ENCODE measurements at regions not wholly inside any gene's neighbourhood (a gene's known extent, or its start where the extent isn't known, plus 50 kb on each side); places are given as distances from the start of the nearest gene placed in this dataset.

DNA sequence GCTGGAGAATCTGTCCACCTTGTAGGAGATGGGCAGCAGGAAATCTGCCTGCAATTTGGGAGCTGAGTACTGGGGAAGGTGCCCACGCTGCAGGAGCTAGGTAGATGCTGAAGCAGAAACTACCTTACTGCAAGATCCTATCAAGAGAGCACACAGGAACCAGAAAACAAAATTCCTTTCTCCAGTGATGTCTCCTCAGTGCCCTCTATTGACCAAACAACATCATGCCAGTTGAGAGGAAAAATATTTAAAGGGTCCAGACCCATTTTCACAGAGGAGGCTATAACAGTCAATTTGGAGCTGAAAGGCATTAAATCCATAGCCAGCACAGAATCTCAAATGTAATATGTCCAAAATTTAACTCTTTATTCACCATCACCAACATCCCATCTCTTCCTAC lies 406.8 kb downstream of the SLITRK2 start:
- Histone ChIP-seq H3K27ac (ENCODE audit: low read depth, low read length) (no peak overlapping the region), H3K4ac (replicated peaks; ENCODE audit: insufficient read length, low read depth, low read length) (no peak overlapping the region), H2BK12ac (ENCODE audit: low read depth, low read length) (no peak overlapping the region), H3K4me1 (replicated peaks in 1 of 4; ENCODE audit: control insufficient read depth in 3 of 4, insufficient read depth in 4 of 4, low read length in 3 of 4) (no peaks in the 10 kb centered on the region), H4K5ac (ENCODE audit: insufficient read length, low read depth, low read length) (no peak overlapping the region), H3K4me2 (ENCODE audit: insufficient read depth in 1 of 2, low read depth in 2 of 2, low read length in 2 of 2) (no peak overlapping the region), H3K36me3 (ENCODE audit: control insufficient read depth in 2 of 4, insufficient read depth in 4 of 4, low read length in 3 of 4) (no peaks in the 10 kb centered on the region), H2BK20ac (ENCODE audit: low read length) (no peak overlapping the region), H4K8ac (ENCODE audit: extremely low read depth, insufficient read depth, low read length) (no peak overlapping the region), H4K20me1 (replicated peaks in 1 of 2; ENCODE audit: control insufficient read depth in 1 of 2, insufficient read depth in 2 of 2, low read length in 2 of 2) (no peaks in the 10 kb centered on the region), H3K27me3 (replicated peaks in 1 of 4; ENCODE audit: control insufficient read depth in 3 of 4, extremely low read depth in 1 of 4, insufficient read depth in 3 of 4, low read length in 3 of 4) (no peaks in the 10 kb centered on the region), H3K79me1 (ENCODE audit: low read depth, low read length) (no peaks in the 10 kb centered on the region), H2BK5ac (ENCODE audit: low read depth, low read length) (no peak overlapping the region), H3K23me2 (ENCODE audit: low read depth, low read length) (no peaks in the 10 kb centered on the region), H3K9ac (replicated peaks in 1 of 4; ENCODE audit: extremely low read depth in 1 of 4, low read depth in 3 of 4, low read length in 3 of 4) (no peak overlapping the region), H3K4me3 (ENCODE audit: extremely low read depth in 1 of 4, insufficient read depth in 2 of 4, low read depth in 3 of 4, low read length in 4 of 4) (no peak overlapping the region), H3K14ac (ENCODE audit: insufficient read length) (no peak overlapping the region), H2BK120ac (replicated peaks; ENCODE audit: low read depth, low read length) (no peak overlapping the region), H3K9me3 (ENCODE audit: insufficient read depth in 2 of 2, low read depth in 1 of 2, low read length in 1 of 2) (no peaks in the 10 kb centered on the region), H2BK15ac (ENCODE audit: low read length) (no peak overlapping the region), H4K91ac (replicated peaks; ENCODE audit: insufficient read length, low read length) (no peak overlapping the region), H3K79me2 (ENCODE audit: control insufficient read depth in 1 of 2, insufficient read depth in 2 of 2, low read length in 2 of 2) (no peaks in the 10 kb centered on the region), H3K56ac (replicated peaks; ENCODE audit: insufficient read length, low read depth, low read length) (no peak overlapping the region), H2AK5ac (ENCODE audit: low read depth, low read length) (no peak overlapping the region), H3K18ac (ENCODE audit: extremely low read depth, low read length) (no peak overlapping the region), H2AFZ (ENCODE audit: low read length) (no peak overlapping the region), H3K23ac (ENCODE audit: insufficient read length) (no peak overlapping the region)
- FAIRE-seq = no peak
- POLR2A ChIA-PET (ENCODE audit: partially characterized antibody) = no interaction called here
- WGBS, 2 experiments (ENCODE audit: extremely low coverage in 1 of 2, insufficient coverage in 1 of 2, insufficient read length in 1 of 2, insufficient replicate concordance in 2 of 2, low coverage in 1 of 2, low lambda C conversion rate in 2 of 2, missing lambda C conversion rate in 1 of 2) = 100% methylated on average over 1 of the region's 1 CpG; no CpG with 5 or more reads in 1 of the 2 experiments
- no peak for DNase-seq (ENCODE audit: low read depth in 1 of 2, low spot score in 2 of 2)
- CTCF ChIA-PET (ENCODE audit: partially characterized antibody) = interaction anchor here (0.6 to 1.7 kb wide), 7 partner anchors 300 to 853 kb away, joined by 3 to 5 read pairs (median 3); no protein-coding TSS in a partner anchor
- TF ChIP-seq TBP (IDR thresholded peaks at IDR 0.05; ENCODE audit: low read depth, low read length) (no peak), RAD21 (IDR thresholded peaks at IDR 0.05 in 1 of 2, conservative IDR thresholded peaks at IDR 0.05 in 1 of 2; ENCODE audit: low read depth in 2 of 2, low read length in 2 of 2) (peak; percentile 59 to 65)
- TF ChIP-seq, protein P1, sequence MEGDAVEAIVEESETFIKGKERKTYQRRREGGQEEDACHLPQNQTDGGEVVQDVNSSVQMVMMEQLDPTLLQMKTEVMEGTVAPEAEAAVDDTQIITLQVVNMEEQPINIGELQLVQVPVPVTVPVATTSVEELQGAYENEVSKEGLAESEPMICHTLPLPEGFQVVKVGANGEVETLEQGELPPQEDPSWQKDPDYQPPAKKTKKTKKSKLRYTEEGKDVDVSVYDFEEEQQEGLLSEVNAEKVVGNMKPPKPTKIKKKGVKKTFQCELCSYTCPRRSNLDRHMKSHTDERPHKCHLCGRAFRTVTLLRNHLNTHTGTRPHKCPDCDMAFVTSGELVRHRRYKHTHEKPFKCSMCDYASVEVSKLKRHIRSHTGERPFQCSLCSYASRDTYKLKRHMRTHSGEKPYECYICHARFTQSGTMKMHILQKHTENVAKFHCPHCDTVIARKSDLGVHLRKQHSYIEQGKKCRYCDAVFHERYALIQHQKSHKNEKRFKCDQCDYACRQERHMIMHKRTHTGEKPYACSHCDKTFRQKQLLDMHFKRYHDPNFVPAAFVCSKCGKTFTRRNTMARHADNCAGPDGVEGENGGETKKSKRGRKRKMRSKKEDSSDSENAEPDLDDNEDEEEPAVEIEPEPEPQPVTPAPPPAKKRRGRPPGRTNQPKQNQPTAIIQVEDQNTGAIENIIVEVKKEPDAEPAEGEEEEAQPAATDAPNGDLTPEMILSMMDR (IDR thresholded peaks at IDR 0.05; ENCODE audit: control extremely low read depth in 1 of 3, insufficient read depth in 1 of 3, low read depth in 1 of 3, low read length in 3 of 3) = peak in 2 of 3 experiments; percentile 25 to 45; a peak in 2 of 4 replicates
